WI38 (cell line): ENCODE measurements at regions not wholly inside any gene's neighbourhood (a gene's known extent, or its start where the extent isn't known, plus 50 kb on each side); places are given as distances from the start of the nearest gene placed in this dataset.

ENCODE experiments used
- H3K4me3 ChIP-seq: 2 replicates; pipeline ENCODE4 v1.5.1; 2011; ENCODE audit warnings: low read depth, mild to moderate bottlenecking, control low read depth, low read length
- TF ChIP-seq, protein P1 (sequence below): IDR thresholded peaks from 2 replicates; pipeline ENCODE4 v1.5.1; 2012; ENCODE audit warnings: low read depth, mild to moderate bottlenecking, control low read depth, low read length

DNA sequence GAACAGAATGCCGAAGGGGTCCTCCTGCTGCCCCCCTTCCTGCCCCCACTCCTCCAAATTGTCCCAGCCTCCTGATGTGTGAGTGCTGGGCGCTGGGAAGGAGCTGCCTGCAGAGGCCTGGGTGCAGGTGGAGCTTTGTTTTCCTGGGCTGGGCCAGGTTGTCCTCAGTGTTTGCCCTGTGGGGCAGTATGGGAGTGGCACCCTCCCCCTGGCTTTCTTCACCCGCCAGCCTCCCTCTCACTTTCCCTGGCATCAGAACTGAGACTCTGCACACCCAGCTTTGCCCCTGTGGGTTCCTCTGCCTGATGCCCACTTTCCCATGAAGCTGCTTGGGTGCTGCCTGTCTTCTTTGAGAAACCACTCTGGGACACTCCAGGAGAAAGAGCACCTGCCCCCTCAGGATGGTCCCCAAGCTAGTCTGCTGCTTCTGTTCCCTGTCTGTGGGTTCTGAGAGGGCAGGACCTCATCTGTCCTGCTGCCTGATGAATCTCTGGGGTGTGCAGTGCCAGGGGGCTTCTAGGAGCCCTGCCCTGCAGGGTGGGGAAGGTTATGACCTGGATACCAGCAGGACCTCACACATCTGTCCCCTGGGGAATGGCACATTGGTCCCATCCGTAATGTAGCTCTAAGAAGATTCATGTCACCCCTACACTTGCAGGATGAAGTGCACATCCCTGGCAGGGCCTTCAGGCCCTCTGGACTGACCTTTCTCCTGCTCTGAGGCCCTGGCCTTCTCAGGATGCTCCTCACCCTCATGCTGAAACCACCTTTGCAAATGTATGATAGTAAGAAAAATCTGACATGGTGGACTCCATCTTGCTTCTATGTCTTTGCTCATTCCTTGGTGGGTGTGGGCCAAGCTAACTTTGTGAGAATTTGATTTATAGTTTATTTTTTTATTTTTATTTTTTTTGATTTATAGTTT lies 146.8 kb upstream of the HS6ST1 start:
- no peak overlapping the region for H3K4me3 ChIP-seq
- TF ChIP-seq, protein P1, sequence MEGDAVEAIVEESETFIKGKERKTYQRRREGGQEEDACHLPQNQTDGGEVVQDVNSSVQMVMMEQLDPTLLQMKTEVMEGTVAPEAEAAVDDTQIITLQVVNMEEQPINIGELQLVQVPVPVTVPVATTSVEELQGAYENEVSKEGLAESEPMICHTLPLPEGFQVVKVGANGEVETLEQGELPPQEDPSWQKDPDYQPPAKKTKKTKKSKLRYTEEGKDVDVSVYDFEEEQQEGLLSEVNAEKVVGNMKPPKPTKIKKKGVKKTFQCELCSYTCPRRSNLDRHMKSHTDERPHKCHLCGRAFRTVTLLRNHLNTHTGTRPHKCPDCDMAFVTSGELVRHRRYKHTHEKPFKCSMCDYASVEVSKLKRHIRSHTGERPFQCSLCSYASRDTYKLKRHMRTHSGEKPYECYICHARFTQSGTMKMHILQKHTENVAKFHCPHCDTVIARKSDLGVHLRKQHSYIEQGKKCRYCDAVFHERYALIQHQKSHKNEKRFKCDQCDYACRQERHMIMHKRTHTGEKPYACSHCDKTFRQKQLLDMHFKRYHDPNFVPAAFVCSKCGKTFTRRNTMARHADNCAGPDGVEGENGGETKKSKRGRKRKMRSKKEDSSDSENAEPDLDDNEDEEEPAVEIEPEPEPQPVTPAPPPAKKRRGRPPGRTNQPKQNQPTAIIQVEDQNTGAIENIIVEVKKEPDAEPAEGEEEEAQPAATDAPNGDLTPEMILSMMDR = no peak

DNA sequence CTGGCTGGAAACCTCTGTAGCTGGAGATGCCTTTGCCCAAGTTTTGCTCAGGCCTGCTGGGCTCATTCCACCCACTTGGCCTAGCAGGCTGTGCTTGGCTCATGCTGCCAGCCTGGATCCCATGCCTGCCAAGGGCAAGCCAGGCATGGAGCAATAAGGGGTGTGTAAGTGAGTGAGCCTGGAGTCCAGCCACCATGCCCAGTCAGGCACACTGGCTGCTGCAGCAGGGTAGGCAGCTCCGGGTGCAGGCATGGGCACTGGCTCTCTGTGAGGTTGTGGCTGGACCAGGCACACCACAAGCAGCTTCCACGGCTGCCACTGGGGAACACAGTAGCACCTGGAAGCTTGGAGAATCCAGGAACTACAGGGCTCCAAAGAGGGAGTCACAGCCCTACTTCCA lies 147.7 kb upstream of the HS6ST1 start:
- H3K4me3 ChIP-seq = no peak overlapping the region
- TF ChIP-seq, protein P1 = no peak

DNA sequence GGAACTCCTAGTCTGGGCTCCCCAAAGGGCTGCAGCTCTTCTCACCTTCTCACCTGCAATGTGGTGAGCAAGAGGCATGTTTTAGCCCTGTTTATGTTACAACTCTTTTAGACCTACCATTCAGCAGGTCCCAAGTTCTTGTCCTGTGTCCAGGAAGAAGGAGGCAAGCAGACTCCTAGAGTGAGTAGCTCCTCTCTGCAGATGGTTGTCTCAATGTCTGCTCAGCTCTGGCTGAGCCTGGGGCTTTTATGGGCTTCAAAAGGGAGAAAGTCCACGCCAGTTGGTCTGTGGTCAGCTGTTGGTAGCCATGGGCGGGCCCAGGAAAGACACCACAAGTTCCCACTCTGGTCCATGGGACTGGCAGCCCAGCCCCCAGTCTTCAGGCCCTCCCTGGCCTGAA lies 148.1 kb upstream of the HS6ST1 start:
- TF ChIP-seq, protein P1 = no peak
- no peak overlapping the region for H3K4me3 ChIP-seq

DNA sequence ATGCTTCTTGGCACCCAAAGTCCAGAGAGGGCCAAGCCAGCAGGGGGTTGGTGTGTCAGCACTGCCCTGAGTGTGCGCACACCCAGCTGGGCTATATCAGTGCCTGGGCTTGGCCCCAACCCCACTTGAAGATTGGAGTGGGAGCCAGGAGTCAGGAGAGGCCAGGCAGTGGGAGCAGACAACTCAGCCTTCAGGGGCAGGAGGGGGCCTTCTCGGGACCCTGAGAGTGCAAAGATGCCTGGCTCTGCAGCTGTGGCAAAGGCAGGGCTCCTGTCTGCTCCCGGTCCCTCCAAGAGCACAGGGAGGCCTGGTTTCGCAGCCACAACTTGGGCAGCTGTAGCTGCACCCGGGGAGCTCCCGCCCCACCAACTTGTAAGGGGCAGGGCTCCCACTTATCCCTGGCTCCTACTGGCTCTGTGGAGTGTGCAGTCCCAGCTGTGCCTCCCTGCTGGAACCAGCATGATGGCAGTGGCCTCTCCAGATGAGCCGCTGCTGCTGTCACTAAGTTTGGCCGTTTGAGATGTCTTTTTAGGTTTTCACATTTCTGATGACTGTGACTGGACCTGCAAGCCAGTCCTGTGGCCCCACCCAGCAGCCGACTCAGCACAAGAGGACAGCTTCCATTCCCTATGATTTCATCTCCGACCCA lies 148.8 kb upstream of the HS6ST1 start:
- no peak overlapping the region for H3K4me3 ChIP-seq
- TF ChIP-seq, protein P1 = no peak

DNA sequence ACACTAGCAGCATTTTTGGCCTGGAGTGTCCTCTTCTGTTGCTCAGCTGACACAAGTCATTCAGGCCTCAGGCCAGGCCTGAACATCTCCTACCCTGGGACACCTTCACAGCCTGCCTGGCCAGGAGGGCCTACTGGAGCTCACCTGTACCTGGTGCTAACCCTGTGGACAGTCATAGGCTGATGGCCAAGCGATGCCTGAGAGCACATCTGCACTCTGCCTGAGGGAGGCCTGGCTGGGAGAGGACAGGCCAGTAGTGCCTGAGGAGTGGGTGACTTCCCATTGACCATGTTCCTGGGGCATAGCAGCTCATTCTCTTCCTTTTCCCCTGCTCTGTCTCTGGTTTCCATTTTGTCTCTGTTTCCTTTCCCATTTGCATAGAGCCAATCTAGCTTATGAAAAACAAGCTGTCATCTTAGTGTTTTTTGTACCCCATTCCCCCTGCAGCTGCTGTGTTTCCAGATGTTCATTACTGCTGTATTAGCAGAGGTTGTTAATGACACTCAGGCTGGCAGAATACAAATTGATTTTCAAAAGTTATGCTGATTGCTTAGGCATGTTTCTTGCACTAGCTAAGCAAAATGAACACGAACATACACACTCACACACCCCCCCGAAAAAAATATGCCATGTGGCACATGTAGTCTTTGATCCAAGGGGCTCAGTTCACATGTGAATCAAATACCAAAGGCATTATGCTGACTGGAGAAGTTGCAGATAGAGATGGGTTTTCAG lies 149.7 kb upstream of the HS6ST1 start:
- TF ChIP-seq, protein P1 = no peak
- no peak overlapping the region for H3K4me3 ChIP-seq

DNA sequence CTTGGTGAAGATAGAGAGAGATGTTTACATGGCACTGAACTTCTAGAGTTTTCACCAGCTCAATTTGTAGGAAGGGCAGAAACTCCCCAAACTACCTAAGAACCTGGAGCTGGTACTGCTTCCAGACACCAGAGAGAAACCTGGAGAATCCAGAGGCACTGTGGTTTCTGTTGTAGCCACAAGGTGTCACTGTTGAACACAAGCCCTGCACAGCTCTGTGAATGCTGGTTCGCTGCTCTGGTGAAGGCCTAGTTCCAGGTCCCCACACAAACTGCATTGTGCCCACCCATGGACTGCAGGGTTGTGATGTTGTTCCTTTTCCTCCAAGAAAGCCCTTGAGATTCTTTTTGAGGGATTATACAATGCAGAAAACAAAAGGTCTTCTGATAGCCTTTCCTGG lies 150.5 kb upstream of the HS6ST1 start:
- TF ChIP-seq, protein P1 = no peak; the same call in 1 of the 2 replicates
- no peak overlapping the region for H3K4me3 ChIP-seq
